ENCODE measurements at regions not wholly inside any gene's neighbourhood (a gene's known extent, or its start where the extent isn't known, plus 50 kb on each side); places are given as distances from the start of the nearest gene placed in this dataset.

DNA sequence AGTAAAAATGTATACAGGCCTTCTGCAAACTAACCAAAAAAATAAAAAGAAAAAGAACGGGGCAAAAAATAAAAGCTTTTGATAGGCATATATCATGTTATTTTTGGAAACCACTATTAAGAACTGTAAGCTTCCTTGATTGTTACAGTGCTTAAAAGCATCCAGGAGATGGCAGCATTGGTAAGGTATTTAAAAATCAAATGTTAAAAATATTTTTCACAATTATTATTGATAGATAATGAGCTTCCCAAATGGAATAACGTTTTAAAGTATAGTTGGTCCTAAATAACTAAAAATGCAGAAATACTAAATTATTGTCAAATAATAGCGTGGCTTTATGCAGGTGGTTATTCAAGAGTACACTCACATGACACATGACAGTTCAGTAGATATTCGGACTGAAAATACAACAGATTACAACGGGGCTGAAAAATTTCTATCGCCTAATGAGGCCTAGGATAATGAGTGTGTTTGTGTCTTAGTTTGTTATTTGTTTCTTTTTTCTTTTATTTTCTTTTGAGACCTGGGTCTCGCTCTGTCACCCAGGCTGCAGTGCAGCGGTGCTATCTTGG lies 127.2 kb upstream of the ATF7IP start:
- TF ChIP-seq, protein P1, sequence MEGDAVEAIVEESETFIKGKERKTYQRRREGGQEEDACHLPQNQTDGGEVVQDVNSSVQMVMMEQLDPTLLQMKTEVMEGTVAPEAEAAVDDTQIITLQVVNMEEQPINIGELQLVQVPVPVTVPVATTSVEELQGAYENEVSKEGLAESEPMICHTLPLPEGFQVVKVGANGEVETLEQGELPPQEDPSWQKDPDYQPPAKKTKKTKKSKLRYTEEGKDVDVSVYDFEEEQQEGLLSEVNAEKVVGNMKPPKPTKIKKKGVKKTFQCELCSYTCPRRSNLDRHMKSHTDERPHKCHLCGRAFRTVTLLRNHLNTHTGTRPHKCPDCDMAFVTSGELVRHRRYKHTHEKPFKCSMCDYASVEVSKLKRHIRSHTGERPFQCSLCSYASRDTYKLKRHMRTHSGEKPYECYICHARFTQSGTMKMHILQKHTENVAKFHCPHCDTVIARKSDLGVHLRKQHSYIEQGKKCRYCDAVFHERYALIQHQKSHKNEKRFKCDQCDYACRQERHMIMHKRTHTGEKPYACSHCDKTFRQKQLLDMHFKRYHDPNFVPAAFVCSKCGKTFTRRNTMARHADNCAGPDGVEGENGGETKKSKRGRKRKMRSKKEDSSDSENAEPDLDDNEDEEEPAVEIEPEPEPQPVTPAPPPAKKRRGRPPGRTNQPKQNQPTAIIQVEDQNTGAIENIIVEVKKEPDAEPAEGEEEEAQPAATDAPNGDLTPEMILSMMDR (IDR thresholded peaks at IDR 0.05; ENCODE audit: insufficient read depth, low read depth, low read length) = peak; percentile 61
- no peak for TF ChIP-seq EZH2 (IDR thresholded peaks at IDR 0.05; ENCODE audit: insufficient read depth, low read length)
